ENCODE measurements at regions not wholly inside any gene's neighbourhood (a gene's known extent, or its start where the extent isn't known, plus 50 kb on each side); places are given as distances from the start of the nearest gene placed in this dataset.

GRCh38 chr21:22544747-22545146 lies 1546.5 kb downstream of the NCAM2 start:
- Histone ChIP-seq H3K4me3 (ENCODE audit: insufficient read depth, low read depth, low read length) (no peak overlapping the region), H4K20me1 (ENCODE audit: insufficient read depth, low read length) (no peaks in the 10 kb centered on the region), H3K79me2 (ENCODE audit: insufficient read depth, low read length) (no peaks in the 10 kb centered on the region), H3K9ac (ENCODE audit: low read length) (no peak overlapping the region), H3K27ac (ENCODE audit: low read depth, low read length) (no peak overlapping the region), H3K9me3 (ENCODE audit: insufficient read depth, low read depth, low read length) (peaks cover 1% of the 10 kb centered on the region), H3K27me3 (ENCODE audit: insufficient read depth, low read length) (no peaks in the 10 kb centered on the region), H3K4me2 (ENCODE audit: low read length) (no peak overlapping the region), H2AFZ (ENCODE audit: low read depth, low read length) (no peak overlapping the region), H3K36me3 (ENCODE audit: insufficient read depth, low read length) (no peaks in the 10 kb centered on the region), H3K4me1 (ENCODE audit: insufficient read depth, low read length) (no peaks in the 10 kb centered on the region)
- TF ChIP-seq EZH2 (IDR thresholded peaks at IDR 0.05; ENCODE audit: insufficient read depth, low read length) (no peak), CTCF (IDR thresholded peaks at IDR 0.05; ENCODE audit: insufficient read depth, low read depth, low read length) (no peak)
- no peak overlapping the region for H3K4me3 Mint-ChIP-seq (ENCODE audit: unreplicated experiment)
- H3K27me3 Mint-ChIP-seq (ENCODE audit: low read depth, unreplicated experiment), result no peaks in the 10 kb centered on the region
- H3K4me1 Mint-ChIP-seq (ENCODE audit: low read depth, unreplicated experiment), result no peaks in the 10 kb centered on the region
- peaks cover 5% of the 10 kb centered on the region for H3K9me3 Mint-ChIP-seq (ENCODE audit: unreplicated experiment)
- H3K27ac Mint-ChIP-seq (ENCODE audit: unreplicated experiment), result no peak overlapping the region
- no peaks in the 10 kb centered on the region for H3K36me3 Mint-ChIP-seq (ENCODE audit: low read depth, unreplicated experiment)
- DNase-seq (ENCODE audit: low read depth) (no peak), FAIRE-seq (no peak)

GRCh38 chr21:22552390-22552789 lies 1554.2 kb downstream of the NCAM2 start:
- no peaks in the 10 kb centered on the region for H3K79me2 ChIP-seq (ENCODE audit: insufficient read depth, low read length)
- H3K4me2 ChIP-seq (ENCODE audit: low read length), result no peak overlapping the region
- no peak overlapping the region for H2AFZ ChIP-seq (ENCODE audit: low read depth, low read length)
- H3K9me3 ChIP-seq (ENCODE audit: insufficient read depth, low read depth, low read length), result no peaks in the 10 kb centered on the region
- no peak for DNase-seq (ENCODE audit: low read depth)
- Mint-ChIP-seq H3K9me3 (ENCODE audit: unreplicated experiment) (no peaks in the 10 kb centered on the region), H3K27me3 (ENCODE audit: low read depth, unreplicated experiment) (no peaks in the 10 kb centered on the region), H3K4me3 (ENCODE audit: unreplicated experiment) (no peak overlapping the region), H3K27ac (ENCODE audit: unreplicated experiment) (no peak overlapping the region), H3K4me1 (ENCODE audit: low read depth, unreplicated experiment) (peaks cover 4% of the 10 kb centered on the region), H3K36me3 (ENCODE audit: low read depth, unreplicated experiment) (no peaks in the 10 kb centered on the region)
- H4K20me1 ChIP-seq (ENCODE audit: insufficient read depth, low read length), result no peaks in the 10 kb centered on the region
- H3K27me3 ChIP-seq (ENCODE audit: insufficient read depth, low read length), result no peaks in the 10 kb centered on the region
- no peaks in the 10 kb centered on the region for H3K4me1 ChIP-seq (ENCODE audit: insufficient read depth, low read length)
- no peak overlapping the region for H3K9ac ChIP-seq (ENCODE audit: low read length)
- no peak overlapping the region for H3K27ac ChIP-seq (ENCODE audit: low read depth, low read length)
- no peak for TF ChIP-seq CTCF (IDR thresholded peaks at IDR 0.05; ENCODE audit: insufficient read depth, low read depth, low read length)
- TF ChIP-seq EZH2 (IDR thresholded peaks at IDR 0.05; ENCODE audit: insufficient read depth, low read length), result no peak
- H3K4me3 ChIP-seq (ENCODE audit: insufficient read depth, low read depth, low read length), result no peak overlapping the region
- H3K36me3 ChIP-seq (ENCODE audit: insufficient read depth, low read length), result no peaks in the 10 kb centered on the region
- FAIRE-seq, result no peak

GRCh38 chr21:22554690-22555316 lies 1556.6 kb downstream of the NCAM2 start:
- Histone ChIP-seq H3K27me3 (ENCODE audit: insufficient read depth, low read length) (no peaks in the 10 kb centered on the region), H3K79me2 (ENCODE audit: insufficient read depth, low read length) (no peaks in the 10 kb centered on the region), H4K20me1 (ENCODE audit: insufficient read depth, low read length) (no peaks in the 10 kb centered on the region), H3K9ac (ENCODE audit: low read length) (no peak overlapping the region), H3K4me2 (ENCODE audit: low read length) (no peak overlapping the region), H3K36me3 (ENCODE audit: insufficient read depth, low read length) (no peaks in the 10 kb centered on the region), H3K27ac (ENCODE audit: low read depth, low read length) (no peak overlapping the region), H3K4me3 (ENCODE audit: insufficient read depth, low read depth, low read length) (no peak overlapping the region), H2AFZ (ENCODE audit: low read depth, low read length) (no peak overlapping the region), H3K9me3 (ENCODE audit: insufficient read depth, low read depth, low read length) (no peaks in the 10 kb centered on the region), H3K4me1 (ENCODE audit: insufficient read depth, low read length) (no peaks in the 10 kb centered on the region)
- no peaks in the 10 kb centered on the region for H3K27me3 Mint-ChIP-seq (ENCODE audit: low read depth, unreplicated experiment)
- H3K4me3 Mint-ChIP-seq (ENCODE audit: unreplicated experiment), result no peak overlapping the region
- H3K4me1 Mint-ChIP-seq (ENCODE audit: low read depth, unreplicated experiment), result peaks cover 4% of the 10 kb centered on the region
- no peak overlapping the region for H3K27ac Mint-ChIP-seq (ENCODE audit: unreplicated experiment)
- FAIRE-seq (no peak), DNase-seq (ENCODE audit: low read depth) (no peak)
- TF ChIP-seq CTCF (IDR thresholded peaks at IDR 0.05; ENCODE audit: insufficient read depth, low read depth, low read length), result no peak
- TF ChIP-seq EZH2 (IDR thresholded peaks at IDR 0.05; ENCODE audit: insufficient read depth, low read length), result no peak
- H3K9me3 Mint-ChIP-seq (ENCODE audit: unreplicated experiment), result no peaks in the 10 kb centered on the region
- H3K36me3 Mint-ChIP-seq (ENCODE audit: low read depth, unreplicated experiment), result no peaks in the 10 kb centered on the region

Measured in astrocyte (in vitro differentiated cells and primary cell).